PFSK-1 (cell line): ENCODE measurements at regions not wholly inside any gene's neighbourhood (a gene's known extent, or its start where the extent isn't known, plus 50 kb on each side); places are given as distances from the start of the nearest gene placed in this dataset.

Source experiments
- POLR2AphosphoS5 ChIP-seq: IDR thresholded peaks from 2 replicates; pipeline ENCODE4 v1.6.1; 2012; ENCODE audit warnings: low read depth, mild to moderate bottlenecking, control low read depth, low read length, moderate library complexity
- SIN3A ChIP-seq: IDR thresholded peaks from 2 replicates; pipeline ENCODE4 v1.6.1; 2012; ENCODE audit warnings: mild to moderate bottlenecking, low read length, moderate library complexity, borderline replicate concordance; ENCODE audit not compliant: insufficient read depth
- TF ChIP-seq, protein P1 (sequence below), 2 experiments: IDR thresholded peaks; 2 replicates each; pipeline versions ENCODE4 v1.6.1 to v1.8.0; 2011 to 2012; ENCODE audit warnings: low read depth in 2 of 2, low read length in 2 of 2, control low read depth in 1 of 2, inconsistent platforms in 1 of 2, mild to moderate bottlenecking in 1 of 2, moderate library complexity in 1 of 2; ENCODE audit not compliant: insufficient read depth in 1 of 2

DNA sequence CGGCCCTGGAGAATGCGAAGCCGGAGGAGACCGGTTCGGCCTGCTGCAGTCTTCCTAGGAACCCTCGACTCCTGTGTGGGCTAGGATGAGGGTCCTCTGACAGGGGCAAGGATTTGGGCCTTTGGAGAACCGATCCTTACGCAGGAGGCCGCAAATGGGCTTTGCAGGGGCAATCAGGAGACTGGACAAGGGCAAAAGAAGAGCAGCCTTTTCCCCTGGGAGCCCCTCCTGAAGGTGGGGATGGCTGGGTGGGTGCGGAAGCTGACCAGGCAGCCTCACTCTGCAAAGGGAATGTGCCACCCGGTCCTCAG is 111.7 kb downstream of the NAV1 start:
- TF ChIP-seq, protein P1, sequence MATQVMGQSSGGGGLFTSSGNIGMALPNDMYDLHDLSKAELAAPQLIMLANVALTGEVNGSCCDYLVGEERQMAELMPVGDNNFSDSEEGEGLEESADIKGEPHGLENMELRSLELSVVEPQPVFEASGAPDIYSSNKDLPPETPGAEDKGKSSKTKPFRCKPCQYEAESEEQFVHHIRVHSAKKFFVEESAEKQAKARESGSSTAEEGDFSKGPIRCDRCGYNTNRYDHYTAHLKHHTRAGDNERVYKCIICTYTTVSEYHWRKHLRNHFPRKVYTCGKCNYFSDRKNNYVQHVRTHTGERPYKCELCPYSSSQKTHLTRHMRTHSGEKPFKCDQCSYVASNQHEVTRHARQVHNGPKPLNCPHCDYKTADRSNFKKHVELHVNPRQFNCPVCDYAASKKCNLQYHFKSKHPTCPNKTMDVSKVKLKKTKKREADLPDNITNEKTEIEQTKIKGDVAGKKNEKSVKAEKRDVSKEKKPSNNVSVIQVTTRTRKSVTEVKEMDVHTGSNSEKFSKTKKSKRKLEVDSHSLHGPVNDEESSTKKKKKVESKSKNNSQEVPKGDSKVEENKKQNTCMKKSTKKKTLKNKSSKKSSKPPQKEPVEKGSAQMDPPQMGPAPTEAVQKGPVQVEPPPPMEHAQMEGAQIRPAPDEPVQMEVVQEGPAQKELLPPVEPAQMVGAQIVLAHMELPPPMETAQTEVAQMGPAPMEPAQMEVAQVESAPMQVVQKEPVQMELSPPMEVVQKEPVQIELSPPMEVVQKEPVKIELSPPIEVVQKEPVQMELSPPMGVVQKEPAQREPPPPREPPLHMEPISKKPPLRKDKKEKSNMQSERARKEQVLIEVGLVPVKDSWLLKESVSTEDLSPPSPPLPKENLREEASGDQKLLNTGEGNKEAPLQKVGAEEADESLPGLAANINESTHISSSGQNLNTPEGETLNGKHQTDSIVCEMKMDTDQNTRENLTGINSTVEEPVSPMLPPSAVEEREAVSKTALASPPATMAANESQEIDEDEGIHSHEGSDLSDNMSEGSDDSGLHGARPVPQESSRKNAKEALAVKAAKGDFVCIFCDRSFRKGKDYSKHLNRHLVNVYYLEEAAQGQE (IDR thresholded peaks at IDR 0.05; ENCODE audit: insufficient read depth in 1 of 2, low read depth in 2 of 2, low read length in 2 of 2) = no peak
- TF ChIP-seq POLR2AphosphoS5 (no peak), SIN3A (no peak)
